AG08395 (cell line): ENCODE measurements at regions not wholly inside any gene's neighbourhood (a gene's known extent, or its start where the extent isn't known, plus 50 kb on each side); places are given as distances from the start of the nearest gene placed in this dataset.
A peak's percentile ranks its signal among the peaks of the same experiment; 100 is the strongest.

Experiments used
- DNase-seq: peaks from one replicate; pipeline ENCODE4 v3.0.0; 2012; ENCODE audit warnings: mixed read lengths, low spot score

DNA sequence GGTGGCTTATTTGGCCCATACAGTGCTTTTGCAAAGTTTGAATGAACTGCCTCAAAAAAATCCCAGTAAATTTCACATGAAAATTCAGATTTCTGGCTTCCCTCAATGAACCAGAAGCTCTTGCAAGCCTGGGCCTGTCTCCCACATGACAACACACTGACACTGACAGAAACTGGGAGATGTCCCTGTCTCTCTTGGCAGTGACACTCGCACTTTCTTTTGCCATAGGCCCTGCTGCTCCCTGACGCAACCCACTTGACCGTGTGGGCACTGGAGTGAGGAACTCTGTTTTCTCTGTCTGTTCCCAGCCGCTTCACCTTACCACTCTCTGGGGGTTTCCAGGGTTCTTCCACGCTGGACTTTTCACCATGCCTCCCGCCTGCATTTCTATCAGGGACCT, 524.5 kb downstream of the SHQ1 start:
- DNase-seq: no peak

DNA sequence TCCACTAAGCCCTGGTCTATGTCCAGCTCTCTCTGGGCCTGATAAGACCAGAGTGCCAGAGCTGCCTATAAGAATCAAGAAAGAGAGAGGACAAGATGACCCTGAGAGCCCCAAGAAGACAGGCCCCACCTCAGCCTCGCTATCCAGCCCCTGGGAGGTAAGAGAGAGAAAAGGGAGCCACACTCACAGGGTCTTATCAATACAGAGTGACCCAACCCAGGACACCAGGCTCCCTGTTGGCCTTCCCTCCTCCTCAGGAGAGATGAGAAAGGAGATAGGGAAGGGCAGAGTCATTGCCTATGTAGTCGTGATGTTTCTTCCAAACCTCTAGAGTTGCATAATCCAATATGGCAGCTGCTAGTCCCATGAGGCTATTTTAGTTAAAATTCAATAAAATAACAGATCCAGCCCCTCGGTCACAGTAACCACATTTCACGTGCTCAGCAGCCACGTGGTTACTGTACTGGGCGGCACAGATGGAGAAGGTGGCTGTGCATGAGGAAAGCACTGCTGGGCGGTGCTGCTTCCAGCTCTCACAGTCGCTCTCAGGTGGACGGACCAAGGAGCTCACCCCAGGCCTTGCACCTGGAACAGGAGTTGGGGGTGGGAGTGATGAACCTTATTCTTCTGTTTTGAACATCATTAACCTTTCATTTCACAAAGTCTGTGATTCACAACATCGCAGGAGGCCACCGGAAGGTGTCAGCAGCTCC, 525.8 kb downstream of the SHQ1 start:
- no peak for DNase-seq

DNA sequence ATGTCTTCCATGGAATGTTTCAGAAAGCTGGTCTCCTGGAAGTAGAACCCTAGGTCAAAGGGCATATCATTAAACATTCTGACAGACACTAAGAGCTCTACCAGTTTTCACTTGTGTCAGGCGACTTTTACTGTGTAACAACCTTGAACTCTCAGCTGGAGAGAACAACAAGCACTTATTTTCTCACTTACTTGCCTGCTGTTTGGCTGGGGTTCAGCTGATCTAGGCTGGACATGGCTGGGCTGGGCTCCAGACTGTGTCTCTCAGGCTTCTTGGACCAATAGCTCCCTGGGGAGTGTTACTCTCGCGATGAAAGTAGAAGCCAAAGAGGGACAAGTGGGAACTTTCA, 527.3 kb downstream of the SHQ1 start:
- DNase-seq: no peak

DNA sequence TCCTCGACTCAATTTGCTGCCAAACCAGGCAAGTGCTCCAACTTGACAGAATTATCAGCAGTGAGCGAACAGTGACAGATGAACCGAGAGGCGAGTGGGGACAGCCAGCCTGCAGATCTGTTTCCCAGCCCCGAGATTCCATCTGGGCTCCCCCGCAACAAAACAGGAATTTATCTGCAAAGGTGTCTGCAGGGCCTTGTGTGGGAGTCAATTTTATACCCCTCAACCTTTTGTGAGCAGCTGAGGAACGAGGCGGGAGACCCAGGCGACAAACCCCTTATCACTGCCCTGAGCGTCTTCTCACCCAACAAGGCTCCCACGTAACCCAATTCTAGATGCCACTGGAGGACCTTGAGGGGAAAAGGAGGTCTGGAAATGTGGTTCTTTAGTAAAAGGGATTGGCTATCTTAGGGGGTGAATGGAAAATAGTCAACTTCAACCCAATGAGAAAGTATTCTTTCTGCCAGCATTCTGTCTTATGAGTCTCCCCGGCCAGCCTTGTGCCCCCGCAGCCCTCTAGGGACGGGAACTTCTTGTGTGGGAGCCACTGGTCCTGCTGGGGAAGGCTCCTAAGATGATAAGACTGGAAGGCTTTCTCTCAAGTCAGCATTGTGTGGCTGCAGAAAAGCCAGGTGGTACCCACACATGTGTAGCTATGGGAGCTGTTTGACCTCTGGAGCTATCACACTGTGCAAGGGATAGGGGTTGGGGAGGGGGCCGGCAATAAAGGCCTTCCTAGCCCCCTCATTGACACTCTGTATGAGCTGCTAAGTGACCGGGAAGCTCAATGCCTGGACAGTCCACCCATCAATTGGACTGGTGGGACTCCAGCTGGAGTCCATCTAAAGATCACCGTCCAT, 527.9 kb downstream of the SHQ1 start:
- DNase-seq: no peak

DNA sequence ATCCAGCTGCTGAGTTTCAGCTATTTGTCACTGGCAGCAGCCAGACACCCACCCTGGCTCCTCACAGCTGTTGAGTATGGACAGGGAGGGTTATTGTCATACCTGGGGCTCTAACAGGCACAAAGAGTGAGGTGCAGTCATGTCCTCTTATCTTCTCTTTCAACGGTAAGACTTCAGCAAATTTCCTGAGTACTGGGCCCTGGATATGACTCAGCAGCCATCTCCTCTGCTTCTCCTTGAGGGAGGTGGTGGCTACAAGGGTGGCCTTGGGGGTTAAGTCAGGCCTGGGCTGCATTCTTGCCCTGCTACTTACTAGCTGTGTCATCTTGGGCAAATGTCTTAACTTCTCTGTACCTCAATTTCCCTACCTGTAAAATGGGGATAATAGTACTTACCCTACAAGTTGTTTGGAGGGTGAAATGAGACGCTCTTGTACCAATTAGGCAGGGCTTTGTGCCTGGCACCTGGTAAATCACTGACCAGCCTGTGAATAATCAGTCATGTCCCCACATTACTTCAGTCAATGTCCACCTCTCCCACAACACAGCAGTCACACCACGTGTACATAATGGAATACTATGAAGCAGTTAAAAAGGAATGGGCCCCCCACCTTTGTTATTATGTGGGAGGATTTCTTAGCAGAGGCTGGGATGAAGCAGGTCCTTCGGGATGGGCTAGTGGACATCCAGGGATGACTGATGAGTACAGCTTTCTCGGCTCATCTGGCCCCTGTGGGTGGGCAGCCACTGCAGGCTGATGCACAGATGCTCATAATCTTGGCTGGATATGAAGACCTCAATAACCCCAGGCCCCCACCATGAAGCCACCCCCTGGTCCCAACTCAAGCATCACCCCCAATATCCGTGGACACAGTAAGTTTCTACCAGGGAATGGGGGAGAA, 528.8 kb downstream of the SHQ1 start:
- DNase-seq: peak; percentile 67

DNA sequence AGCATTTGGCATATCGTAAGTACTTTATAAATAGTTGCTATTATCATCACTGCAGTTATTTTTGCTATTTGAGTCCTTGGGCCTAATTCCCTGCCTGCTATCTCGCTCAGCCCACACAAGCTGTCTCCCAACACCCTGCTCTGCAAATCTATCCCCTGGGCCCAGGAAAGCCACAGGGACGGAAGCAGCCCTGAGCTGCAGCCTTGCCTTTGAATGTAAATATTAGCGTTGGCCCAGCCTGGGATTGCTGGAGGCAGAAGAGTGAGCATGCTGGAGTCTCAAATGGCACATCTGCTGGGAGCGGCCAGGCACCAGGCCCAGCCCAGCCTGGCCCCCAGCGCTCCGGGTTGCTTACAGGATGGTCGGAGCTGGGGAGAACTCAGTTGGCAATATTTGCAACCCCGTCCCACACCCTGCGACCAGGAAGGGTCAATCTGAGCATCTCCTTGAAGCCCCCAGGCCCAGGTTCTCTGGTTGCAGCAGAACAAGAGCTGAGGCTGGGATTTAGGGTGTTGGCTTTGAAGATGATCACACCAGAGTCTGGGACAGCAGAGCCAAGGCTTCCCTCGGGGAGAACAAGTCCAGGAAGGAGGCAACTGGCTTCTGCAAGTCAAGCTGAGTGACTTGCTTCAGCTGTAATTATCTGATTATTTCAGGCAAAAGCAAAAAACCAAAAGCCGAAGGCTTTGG, 529.6 kb downstream of the SHQ1 start:
- no peak for DNase-seq

DNA sequence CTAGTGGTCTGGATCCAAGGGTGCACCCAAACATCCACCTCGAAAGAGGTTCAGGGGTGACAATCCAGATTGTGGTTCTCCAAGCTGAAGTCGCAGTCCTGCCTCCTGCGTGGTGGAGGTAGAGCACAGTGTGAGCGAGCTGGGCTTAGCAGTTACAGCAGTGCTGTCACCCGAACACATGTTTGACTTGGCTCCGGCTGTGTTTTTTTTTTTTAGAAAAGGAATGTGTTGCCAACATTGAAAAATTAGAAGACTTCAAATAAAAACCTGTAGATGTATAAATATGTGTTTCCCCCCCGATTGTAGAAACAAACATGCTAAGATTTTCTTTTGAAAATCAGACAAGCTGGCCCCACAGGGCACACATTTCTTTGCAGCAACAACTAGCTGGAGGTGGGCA, 530.8 kb downstream of the SHQ1 start:
- no peak for DNase-seq

DNA sequence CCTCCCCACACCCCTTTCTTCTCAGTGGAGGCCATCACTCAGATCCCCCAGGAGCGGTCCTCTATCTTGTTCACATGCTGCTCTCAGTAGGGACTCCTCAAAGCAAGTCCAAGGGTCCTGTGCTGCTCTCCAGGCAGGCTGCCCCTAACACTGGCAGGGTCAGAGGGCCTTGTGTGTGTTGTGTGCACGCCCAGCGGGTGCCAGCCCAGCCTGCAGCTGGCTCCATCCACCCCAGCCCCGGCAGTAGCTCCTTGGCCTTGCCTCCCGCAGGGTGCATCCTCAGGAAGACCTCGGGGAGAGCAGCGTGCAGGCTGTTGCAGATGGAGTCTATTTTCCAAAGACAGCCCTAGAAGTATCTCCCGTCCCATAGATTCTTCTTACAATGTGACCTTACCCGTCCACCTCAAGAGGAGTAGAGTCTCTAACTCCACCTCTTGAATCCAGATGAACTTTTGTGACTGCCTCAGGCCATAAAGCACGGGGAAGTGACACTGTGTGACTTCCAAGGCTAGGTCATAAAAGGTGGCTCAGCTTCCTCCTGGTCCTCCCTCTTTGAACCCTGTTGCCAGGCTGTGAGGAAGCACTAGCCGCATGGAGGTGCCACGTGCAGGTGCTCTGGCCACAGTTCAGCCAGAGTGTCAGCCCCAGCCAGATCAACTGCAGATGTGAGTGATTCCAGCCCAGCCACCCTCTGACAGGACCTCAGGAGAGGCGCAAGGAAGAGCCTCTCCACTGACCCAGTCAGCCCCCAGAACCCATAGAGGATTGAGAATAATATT, 531.6 kb downstream of the SHQ1 start:
- no peak for DNase-seq

DNA sequence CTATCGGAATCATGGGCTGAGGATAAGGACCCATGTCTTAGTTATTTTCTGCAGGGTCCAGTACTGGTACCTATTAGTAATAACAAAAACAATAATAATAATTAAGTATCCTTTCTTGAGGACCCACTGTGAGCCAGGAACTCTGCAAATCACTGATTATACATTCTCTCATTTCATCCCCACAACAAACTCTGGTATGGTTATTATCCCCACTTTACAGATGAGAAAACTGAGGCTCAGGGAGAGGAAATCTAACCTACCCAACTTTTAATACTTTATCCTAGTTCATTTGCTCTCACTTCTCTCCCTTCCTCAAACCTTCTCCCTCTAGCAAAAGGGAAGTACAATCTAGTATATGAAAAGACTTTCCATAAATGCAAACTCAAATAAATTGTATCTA, 528.4 kb upstream of the PROK2 start:
- no peak for DNase-seq

DNA sequence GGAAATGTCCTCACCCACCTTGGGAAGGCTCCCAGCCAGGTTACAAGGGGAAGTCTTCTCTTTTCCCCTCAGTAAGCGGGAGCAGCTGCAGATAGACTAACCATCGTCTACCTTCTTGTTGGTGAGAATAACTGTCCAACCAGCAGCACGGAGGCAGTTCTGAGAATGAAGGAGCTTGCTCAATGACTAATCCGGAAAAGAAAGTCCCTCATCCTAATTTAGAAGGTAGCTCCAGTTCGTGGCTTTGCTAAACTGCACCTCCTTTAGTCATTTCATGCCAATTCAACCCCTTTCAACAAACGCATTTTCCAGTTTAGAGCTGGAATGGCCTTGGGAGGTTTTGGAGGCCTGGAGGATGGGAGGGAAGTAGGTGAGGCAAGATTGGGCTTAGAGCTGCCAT, 527.4 kb upstream of the PROK2 start:
- no peak for DNase-seq

DNA sequence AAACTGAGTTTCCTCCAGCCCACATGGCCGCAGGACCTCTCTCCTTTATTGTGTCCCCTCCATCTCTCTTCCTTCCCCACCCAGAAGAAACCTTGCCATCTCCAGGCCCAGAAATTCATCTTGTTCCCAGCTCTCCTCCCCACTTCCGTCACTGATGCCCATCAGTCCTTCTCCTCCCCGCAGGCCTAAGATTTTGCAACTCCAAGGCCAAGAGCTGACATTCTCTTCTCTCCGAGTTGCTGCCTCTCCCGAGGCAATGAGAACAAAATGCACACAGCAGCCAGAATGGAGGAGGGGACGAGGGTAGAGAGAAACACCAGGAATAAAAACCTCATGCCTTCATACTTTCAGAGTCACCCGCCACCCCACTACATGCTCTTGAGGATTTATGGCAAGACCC, 526.5 kb upstream of the PROK2 start:
- DNase-seq: peak; percentile 41

DNA sequence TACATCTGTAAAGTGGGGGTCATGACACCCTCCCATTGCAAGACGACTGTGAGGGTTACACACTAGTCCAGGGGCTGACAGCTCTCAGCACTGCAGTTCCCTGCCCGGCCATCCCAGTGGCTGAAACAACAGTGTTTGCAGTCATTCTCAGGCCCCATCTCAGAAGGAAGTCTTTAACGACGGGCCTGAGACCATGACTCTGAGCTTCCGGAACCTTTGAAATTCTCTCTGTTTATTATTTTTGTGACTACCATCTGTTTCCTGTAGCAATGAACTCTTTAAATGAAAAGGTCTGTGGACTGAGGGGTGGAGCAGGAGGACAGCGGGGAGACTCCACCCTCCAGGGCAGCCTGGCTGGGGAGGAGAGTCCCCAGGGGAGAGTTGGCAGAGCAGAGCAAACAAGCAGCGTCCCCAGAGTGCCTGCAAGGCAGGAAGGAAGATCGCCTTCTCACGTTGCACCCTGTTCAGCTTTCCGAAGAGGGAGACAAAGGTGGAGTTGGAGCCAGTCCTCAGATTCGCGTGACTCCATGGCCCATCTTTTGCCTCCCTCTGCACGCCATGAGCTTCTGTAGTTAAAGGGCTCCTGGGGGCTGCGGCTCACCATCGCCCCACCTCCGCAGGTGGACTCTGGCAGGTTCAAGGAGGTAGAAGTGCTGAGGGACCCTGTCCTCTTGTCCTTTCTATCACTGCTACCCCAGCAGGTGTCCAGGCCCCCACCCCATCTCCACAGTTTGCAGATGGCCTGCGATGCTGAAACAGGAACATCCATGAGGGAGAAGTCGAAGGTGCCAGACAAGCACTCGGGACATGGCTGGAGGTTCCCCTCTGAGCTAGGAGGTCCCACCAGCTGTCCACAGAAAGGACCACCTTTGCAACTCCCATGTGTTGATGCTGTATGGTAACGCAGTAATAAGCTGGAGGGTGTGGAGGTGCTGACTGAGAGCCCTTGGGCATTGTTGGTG, 525.8 kb upstream of the PROK2 start:
- DNase-seq: peak; percentile 90

DNA sequence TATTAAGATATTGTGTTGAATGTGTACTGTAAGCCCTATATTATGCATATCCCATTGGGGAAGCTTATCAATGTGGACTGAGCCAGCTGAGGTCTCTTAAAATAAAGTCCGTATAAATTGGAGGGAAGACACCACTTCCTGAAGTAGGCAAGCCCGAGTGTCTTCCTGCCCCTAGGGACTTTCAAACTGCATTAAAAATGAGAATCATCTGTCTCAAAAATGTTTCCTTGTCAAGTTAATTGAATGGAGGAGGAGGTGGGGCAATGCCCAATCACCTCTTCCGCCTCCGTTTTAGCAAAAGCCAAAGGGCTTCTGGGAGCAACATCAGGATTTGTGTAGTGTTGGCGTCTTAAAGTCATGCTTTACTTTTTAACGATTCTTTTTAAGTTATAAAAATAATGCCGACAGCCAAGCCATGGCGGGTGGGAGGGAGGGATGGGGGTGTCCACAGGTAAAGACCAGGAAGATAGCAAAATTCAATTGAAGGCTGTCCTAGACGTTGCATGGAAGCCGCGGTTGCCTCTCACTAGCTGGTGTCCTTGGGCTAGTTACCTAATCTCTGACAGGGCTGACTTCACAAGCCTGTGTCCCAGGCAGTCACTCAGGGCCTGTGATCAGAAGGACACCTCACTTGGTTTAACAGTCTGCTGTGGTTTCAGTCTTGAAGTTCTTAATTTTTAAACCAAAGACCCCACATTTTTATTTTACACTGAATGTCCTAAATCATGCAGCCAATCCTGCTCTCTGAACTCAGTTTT, 524.9 kb upstream of the PROK2 start:
- DNase-seq: no peak

DNA sequence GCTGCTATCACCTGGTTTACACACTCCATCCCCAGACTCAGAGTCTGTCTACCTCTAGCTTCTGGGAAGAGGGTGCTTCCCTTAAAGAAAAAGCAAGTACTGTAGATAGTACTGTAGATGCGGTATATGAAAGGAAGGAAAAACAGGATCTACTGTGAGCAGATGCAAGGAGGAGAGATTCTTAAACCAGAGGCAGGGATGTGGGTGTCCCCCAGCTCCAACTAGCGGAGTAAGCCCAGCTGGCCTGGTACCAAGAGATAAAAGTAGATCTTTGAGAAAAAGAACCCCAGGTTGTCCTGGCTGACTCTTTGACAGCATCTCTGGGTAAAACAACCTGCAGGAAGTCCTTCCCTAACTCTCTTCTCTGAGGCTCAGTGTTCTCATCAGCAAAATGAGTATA, 523.7 kb upstream of the PROK2 start:
- DNase-seq: no peak

DNA sequence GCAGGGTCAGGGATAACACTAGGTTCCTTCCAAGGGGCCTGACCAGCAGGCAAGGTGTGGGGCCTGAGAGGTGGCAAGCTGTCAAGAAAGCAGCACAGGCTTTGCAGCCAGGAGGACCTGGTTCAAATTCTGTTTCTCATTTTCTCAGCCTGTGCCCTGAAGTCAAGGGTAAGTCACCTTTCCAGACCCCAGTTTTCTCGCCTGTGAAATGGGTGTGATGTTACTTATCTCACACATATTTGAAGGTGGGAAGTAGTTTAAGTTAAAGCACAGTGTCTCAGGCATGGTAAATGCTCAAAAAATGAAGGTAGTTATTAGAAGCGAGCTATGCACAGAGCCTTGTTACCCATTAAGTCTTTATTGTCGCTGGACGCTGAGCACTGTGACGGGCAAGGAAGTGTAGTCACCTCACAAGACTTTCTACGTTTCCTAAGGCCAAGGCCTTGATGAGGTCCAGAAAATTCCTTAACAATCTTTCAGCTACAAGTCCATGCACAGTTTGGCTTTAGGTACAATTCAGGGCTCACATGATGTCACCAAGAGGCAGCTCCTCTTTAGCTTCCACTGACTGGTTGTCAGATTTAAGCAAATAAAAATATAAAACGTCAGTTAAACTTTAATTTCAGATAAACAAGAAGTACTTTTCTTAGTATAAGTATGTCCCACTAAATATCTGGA, 522.6 kb upstream of the PROK2 start:
- no peak for DNase-seq

DNA sequence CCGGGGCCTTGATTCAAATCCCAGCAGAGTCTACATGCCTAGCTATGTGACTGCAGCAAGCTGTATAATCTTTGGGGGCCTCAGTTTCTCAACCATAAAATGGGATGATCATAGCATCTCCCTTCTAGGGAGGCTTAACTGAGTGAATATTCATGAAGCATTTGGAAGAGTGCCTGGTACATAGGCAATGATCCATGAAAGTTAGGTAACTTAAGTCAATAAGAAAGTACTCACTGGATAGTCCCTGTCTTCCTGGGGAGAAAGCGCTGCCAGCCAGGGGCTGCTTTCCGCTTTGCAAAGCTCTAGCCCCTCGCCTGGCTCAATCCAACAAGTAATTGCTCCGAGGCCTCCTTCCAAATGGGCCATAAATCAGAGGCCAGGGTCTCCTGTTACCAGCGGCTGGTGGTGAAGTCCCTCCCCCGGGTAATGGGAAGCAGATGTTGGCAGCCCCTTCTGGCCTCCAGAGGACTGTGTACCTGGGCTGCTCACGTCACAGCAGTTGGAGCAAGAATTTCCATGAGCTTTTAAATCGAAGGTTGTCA, 521.9 kb upstream of the PROK2 start:
- no peak for DNase-seq

DNA sequence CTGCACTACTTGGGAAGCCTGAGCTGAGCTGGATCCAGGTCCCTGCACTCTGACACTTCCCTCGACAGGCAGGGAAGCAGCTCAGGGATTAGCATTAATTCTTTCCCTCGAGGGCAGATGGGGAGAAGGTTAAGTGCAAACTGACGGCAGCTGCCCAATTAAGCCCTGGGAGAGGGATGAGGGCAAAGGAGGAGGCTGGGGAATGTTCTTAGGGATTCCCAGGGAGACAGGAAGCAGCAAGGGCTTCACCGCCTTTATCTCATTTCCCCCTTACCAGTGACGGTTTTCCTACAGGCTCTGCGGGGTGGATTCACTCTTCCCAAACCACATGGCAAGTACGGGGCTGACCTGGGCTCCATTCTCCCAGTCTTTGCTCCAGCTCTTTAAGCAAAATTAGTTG, 519.0 kb upstream of the PROK2 start:
- no peak for DNase-seq

DNA sequence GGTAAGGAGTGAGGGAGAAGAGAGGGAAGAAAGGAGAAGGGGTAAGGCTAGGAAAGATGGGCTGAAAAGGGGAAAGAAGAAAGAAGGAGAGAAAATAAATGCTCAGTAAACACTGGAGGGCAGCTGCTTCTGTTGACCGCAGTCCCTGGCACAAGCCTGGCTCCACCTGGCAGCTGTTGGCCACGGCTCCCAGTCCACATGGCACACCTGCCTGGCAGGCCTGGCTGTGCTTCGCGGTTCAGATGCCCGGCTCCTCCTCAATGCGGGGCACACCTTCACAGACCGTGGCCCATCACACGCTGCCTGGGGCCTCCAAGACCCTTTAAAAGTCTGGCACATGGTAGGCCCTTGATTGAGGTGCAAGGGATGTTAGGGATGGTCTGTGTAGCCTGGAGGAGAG, 516.8 kb upstream of the PROK2 start:
- no peak for DNase-seq

DNA sequence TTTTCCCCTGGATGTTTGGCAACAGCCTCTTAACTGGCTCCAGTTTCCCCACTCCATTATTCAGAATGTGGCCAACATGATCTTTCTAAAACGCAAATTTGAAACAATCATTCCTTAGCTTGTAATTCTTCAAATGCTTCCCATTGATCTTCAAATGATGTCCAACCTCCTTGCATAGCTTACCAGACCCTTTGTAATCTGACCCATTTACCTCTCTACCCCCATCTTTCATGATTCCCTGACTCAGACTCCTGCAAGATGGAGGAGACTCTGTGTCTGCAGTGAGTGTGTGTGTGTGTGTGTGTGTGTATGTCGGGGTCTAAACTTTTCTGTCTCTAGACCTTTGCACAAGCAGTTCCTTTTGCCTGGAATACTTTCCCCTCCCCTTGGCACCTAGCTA, 515.7 kb upstream of the PROK2 start:
- DNase-seq: no peak
